IPS-20b (cell line): ENCODE measurements at regions not wholly inside any gene's neighbourhood (a gene's known extent, or its start where the extent isn't known, plus 50 kb on each side); places are given as distances from the start of the nearest gene placed in this dataset.

Source experiments
- H3K27ac ChIP-seq: one replicate; pipeline ENCODE4 v1.5.1; 2013; ENCODE audit warnings: low read length
- H3K27me3 ChIP-seq: 2 replicates; pipeline ENCODE4 v1.6.1; 2013; ENCODE audit warnings: mild to moderate bottlenecking, low read length, inconsistent platforms; ENCODE audit not compliant: insufficient read depth
- H3K36me3 ChIP-seq: 2 replicates; pipeline ENCODE4 v1.6.1; 2013; ENCODE audit warnings: low read depth, mild to moderate bottlenecking, inconsistent platforms, low read length, moderate library complexity; ENCODE audit not compliant: insufficient read depth
- H3K4me1 ChIP-seq: 2 replicates; pipeline ENCODE4 v1.6.1; 2013; ENCODE audit warnings: mild to moderate bottlenecking, control low read depth, inconsistent platforms, low read length, moderate library complexity; ENCODE audit not compliant: insufficient read depth
- H3K4me3 ChIP-seq: 2 replicates; pipeline ENCODE4 v1.5.1; 2013; ENCODE audit warnings: mild to moderate bottlenecking, low read length, inconsistent platforms
- H3K9ac ChIP-seq: 2 replicates; pipeline ENCODE4 v1.6.1; 2013; ENCODE audit warnings: low read depth, mild to moderate bottlenecking, inconsistent platforms, low read length, moderate library complexity
- H3K9me3 ChIP-seq: 2 replicates; pipeline ENCODE4 v1.6.1; 2013; ENCODE audit warnings: mild to moderate bottlenecking, low read depth, low read length, inconsistent platforms; ENCODE audit not compliant: insufficient read depth

DNA sequence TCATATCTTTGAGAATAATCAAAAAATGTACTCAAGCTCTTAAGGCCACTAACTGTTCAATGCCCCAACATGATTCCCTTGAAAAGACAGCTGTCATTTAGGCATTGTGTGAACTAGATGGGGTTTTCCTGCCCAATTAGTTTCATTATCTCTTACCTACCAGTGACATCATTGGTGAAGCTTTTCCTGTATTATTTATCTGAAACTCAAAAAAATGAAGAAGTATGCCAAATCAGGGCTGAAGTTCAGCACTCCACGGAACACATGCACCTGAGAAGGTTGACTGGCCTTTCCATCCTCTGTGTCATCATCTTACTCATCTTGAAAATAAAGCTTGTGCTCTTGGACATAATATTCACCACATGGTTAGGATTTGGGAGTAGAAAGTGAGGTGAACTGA lies 126.4 kb downstream of the TXNL1 start:
- no peak overlapping the region for H3K9ac ChIP-seq
- peaks cover 5% of the 10 kb centered on the region; the same call in 1 of the 2 replicates for H3K4me1 ChIP-seq
- no peak overlapping the region for H3K4me3 ChIP-seq
- H3K27me3 ChIP-seq: no peaks in the 10 kb centered on the region
- H3K36me3 ChIP-seq: no peaks in the 10 kb centered on the region
- H3K27ac ChIP-seq: no peak overlapping the region
- no peaks in the 10 kb centered on the region for H3K9me3 ChIP-seq

GRCh38 chr18:56510108-56510507 lies 128.3 kb downstream of the TXNL1 start:
- H3K4me3 ChIP-seq: no peak overlapping the region
- H3K9me3 ChIP-seq: no peaks in the 10 kb centered on the region
- H3K36me3 ChIP-seq: no peaks in the 10 kb centered on the region
- no peak overlapping the region for H3K27ac ChIP-seq
- H3K27me3 ChIP-seq: no peaks in the 10 kb centered on the region
- H3K9ac ChIP-seq: no peak overlapping the region
- H3K4me1 ChIP-seq: peaks cover 5% of the 10 kb centered on the region; the same call in 1 of the 2 replicates

GRCh38 chr18:56509656-56510055 lies 128.7 kb downstream of the TXNL1 start:
- Histone ChIP-seq H3K4me1 (peaks cover 5% of the 10 kb centered on the region; the same call in 1 of the 2 replicates), H3K36me3 (no peaks in the 10 kb centered on the region), H3K9me3 (no peaks in the 10 kb centered on the region), H3K27me3 (no peaks in the 10 kb centered on the region), H3K9ac (no peak overlapping the region), H3K27ac (no peak overlapping the region), H3K4me3 (no peak overlapping the region)

DNA sequence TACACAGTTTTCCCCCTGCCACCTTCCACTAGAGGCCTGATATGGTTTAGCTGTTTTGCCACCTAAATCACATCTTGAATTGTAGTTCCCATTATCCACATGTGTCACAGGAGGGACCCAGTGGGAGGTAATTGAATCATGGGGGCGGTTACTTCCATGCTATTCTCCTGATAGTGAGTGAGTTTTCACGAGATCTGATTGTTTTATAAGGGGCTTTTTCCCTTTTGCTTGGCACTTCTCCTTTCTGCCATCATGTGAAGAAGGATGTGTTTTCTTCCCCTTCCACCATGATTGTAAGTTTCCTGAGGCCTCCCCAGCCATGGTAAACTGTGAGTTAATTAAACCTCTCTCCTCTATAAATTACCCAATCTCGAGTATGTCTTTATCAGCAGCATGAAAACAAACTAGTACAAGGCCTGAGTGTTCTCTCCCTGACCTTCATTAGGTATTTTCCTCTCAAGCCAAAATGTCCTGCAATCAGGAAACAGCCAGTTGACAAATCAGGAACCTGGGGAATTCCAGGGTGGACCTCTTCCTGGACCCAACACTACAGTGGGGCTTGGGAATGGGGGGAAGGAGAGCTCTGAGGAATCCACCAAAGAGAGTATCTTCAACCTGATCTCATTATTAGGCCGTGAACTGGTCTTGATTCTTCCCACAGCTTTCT lies 129.9 kb downstream of the TXNL1 start:
- Histone ChIP-seq H3K9ac (no peak overlapping the region), H3K36me3 (no peaks in the 10 kb centered on the region), H3K27me3 (no peaks in the 10 kb centered on the region), H3K9me3 (no peaks in the 10 kb centered on the region), H3K4me3 (no peak overlapping the region), H3K4me1 (peaks cover 5% of the 10 kb centered on the region; the same call in 1 of the 2 replicates), H3K27ac (no peak overlapping the region)

DNA sequence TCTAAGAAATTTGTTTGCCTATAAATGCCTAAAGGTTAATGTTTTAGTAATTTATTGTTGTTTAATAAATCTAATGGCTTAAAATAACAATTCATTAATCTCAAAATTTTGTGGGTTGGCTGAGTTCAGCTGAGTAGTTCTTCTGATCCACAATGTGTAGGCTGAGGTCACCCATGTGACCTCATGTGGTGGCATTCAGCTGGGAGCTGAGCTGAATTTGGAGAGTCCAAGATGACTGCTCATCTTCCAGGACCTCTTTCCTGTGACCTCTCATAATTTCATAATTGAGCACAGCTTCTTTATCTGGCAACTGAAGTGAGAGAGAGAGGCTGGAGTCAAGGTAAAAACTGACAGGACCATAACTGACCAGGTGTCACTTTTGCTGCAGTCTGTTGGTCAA lies 132.4 kb downstream of the TXNL1 start:
- H3K9me3 ChIP-seq: no peaks in the 10 kb centered on the region
- no peak overlapping the region for H3K27ac ChIP-seq
- H3K9ac ChIP-seq: no peak overlapping the region
- H3K27me3 ChIP-seq: no peaks in the 10 kb centered on the region
- H3K4me3 ChIP-seq: no peak overlapping the region
- peaks cover 5% of the 10 kb centered on the region; the same call in 1 of the 2 replicates for H3K4me1 ChIP-seq
- no peaks in the 10 kb centered on the region for H3K36me3 ChIP-seq

GRCh38 chr18:56505293-56505692 lies 133.1 kb downstream of the TXNL1 start:
- no peak overlapping the region for H3K4me3 ChIP-seq
- no peaks in the 10 kb centered on the region for H3K27me3 ChIP-seq
- H3K27ac ChIP-seq: no peak overlapping the region
- H3K9ac ChIP-seq: no peak overlapping the region
- H3K4me1 ChIP-seq: peaks cover 5% of the 10 kb centered on the region; the same call in 1 of the 2 replicates
- no peaks in the 10 kb centered on the region for H3K9me3 ChIP-seq
- no peaks in the 10 kb centered on the region for H3K36me3 ChIP-seq

- no peak overlapping the region for H3K9ac ChIP-seq
- H3K27ac ChIP-seq: no peak overlapping the region
- no peaks in the 10 kb centered on the region for H3K9me3 ChIP-seq
- H3K36me3 ChIP-seq: no peaks in the 10 kb centered on the region
- no peaks in the 10 kb centered on the region for H3K27me3 ChIP-seq
- no peak overlapping the region for H3K4me3 ChIP-seq
- H3K4me1 ChIP-seq: no peaks in the 10 kb centered on the region
Measured at GRCh38 chr18:56501896-56502295, 136.5 kb downstream of the TXNL1 start.

DNA sequence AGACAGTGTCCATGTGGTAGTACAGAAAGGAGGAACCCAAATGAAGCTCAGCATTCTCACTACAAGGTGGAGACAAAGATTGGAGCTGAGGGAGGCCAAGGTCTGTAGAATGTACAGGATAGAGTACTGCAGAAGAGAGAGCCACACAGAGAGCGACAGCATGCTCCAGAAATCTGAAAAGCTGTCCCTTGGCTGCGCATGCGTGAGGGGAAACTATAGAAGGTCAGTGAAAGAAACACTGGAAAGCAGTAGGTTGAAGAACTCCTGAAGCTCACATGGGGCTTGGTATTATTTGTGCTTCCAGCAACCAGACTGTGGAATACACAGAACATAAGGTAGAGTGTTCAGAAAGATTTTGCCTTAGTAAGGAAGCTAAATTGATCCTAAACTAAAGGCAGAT lies 142.5 kb downstream of the TXNL1 start:
- Histone ChIP-seq H3K36me3 (no peaks in the 10 kb centered on the region), H3K27ac (no peak overlapping the region), H3K4me3 (no peak overlapping the region), H3K27me3 (no peaks in the 10 kb centered on the region), H3K4me1 (no peaks in the 10 kb centered on the region), H3K9me3 (no peaks in the 10 kb centered on the region), H3K9ac (no peak overlapping the region)

- Histone ChIP-seq H3K4me1 (no peaks in the 10 kb centered on the region), H3K9ac (no peak overlapping the region), H3K9me3 (no peaks in the 10 kb centered on the region), H3K4me3 (no peak overlapping the region), H3K36me3 (no peaks in the 10 kb centered on the region), H3K27me3 (no peaks in the 10 kb centered on the region), H3K27ac (no peak overlapping the region)
Measured at GRCh38 chr18:56493531-56493930, 144.9 kb downstream of the TXNL1 start.

DNA sequence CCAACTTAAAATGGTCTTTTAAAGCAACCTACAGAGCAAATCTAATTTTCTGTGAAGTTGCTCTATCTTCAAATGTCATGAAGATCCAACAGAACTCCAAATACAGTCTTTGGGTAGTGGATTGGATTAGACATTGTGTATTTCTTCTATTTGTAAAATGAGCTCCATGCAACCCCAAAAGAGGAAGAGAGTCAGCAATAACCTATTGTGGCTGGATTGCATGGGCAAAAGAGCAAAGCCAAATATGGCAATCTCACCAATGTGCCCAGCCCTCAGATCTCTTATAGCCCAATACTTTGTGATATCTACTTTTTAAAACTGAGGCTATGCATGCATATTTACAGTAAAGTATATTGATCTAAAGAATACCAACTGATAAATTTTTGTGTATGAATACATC lies 146.3 kb downstream of the TXNL1 start:
- no peak overlapping the region for H3K9ac ChIP-seq
- H3K9me3 ChIP-seq: no peaks in the 10 kb centered on the region
- H3K4me1 ChIP-seq: no peaks in the 10 kb centered on the region; the same call in 1 of the 2 replicates
- H3K36me3 ChIP-seq: no peaks in the 10 kb centered on the region
- no peak overlapping the region for H3K27ac ChIP-seq
- no peaks in the 10 kb centered on the region for H3K27me3 ChIP-seq
- no peak overlapping the region for H3K4me3 ChIP-seq

DNA sequence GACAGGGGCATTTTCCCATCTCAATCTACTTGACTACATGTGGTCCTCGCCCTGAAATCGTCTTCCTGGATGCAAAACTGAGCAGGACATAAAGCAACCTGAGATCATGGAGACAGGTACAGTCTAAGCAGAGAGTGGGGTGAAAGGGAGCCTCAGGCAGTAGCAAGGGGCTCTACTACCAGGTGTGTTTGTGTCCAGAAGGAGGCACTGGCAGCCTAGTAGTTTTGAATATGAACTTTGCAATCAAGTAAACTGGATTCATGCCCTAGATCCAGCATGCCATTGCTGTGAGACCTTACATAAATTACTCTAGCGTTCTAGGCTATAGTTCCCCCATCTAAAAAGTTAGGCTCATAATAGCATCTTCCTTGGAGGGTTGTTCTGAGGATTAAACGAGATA lies 147.4 kb downstream of the TXNL1 start:
- no peak overlapping the region for H3K4me3 ChIP-seq
- H3K9ac ChIP-seq: no peak overlapping the region
- no peaks in the 10 kb centered on the region for H3K36me3 ChIP-seq
- H3K9me3 ChIP-seq: no peaks in the 10 kb centered on the region
- no peaks in the 10 kb centered on the region for H3K27me3 ChIP-seq
- H3K4me1 ChIP-seq: no peaks in the 10 kb centered on the region; the same call in 1 of the 2 replicates
- no peak overlapping the region for H3K27ac ChIP-seq

- no peaks in the 10 kb centered on the region for H3K36me3 ChIP-seq
- no peaks in the 10 kb centered on the region for H3K9me3 ChIP-seq
- H3K27me3 ChIP-seq: no peaks in the 10 kb centered on the region
- no peak overlapping the region for H3K27ac ChIP-seq
- no peak overlapping the region for H3K9ac ChIP-seq
- H3K4me3 ChIP-seq: no peak overlapping the region
- H3K4me1 ChIP-seq: no peaks in the 10 kb centered on the region; the same call in 1 of the 2 replicates
Measured at GRCh38 chr18:56489893-56490292, 148.5 kb downstream of the TXNL1 start.
